Lower leg skin (tissue), 4 donors: ENCODE measurements at regions not wholly inside any gene's neighbourhood (a gene's known extent, or its start where the extent isn't known, plus 50 kb on each side); places are given as distances from the start of the nearest gene placed in this dataset.

Experiments
- DNase-seq, 2 donors: peaks; one replicate each; pipeline ENCODE4 v3.0.0-alpha.2; 2019; ENCODE audit warnings: low spot score in 2 of 2
- H3K4me3 ChIP-seq: fragments of 200-600 bp; sonication (generic); 2 replicates; pipeline ENCODE4 v1.5.1; 2017; ENCODE audit warnings: mild to moderate bottlenecking, low read depth; ENCODE audit not compliant: poor library complexity, severe bottlenecking
- CTCF ChIP-seq, 3 donors: fragments of 450-650 bp; IDR thresholded peaks; one replicate each; pipeline ENCODE4 v1.5.1; 2016; ENCODE audit warnings: antibody characterized with exemption in 3 of 3, mild to moderate bottlenecking in 3 of 3, moderate library complexity in 2 of 3
- POLR2A ChIP-seq, 2 donors: fragments of 450-650 bp; IDR thresholded peaks; one replicate each; pipeline ENCODE4 v1.6.1; 2016 to 2017; ENCODE audit warnings: antibody characterized with exemption in 2 of 2, mild to moderate bottlenecking in 1 of 2, moderate library complexity in 1 of 2
- WGBS, 2 donors: methylation state at CpG; one replicate each; pipeline ENCODE4 v1.1.5; 2018; 5-methylcytosine and 5-hydroxymethylcytosine counted together
- intact Hi-C: fragments of 100-400 bp; cut with DNase I; formaldehyde crosslinking; loops from one replicate; pipeline ENCODE4 v1.15.0; 2023; ENCODE audit warnings: low total_unique reads

- no peak for DNase-seq
- no peak overlapping the region for H3K4me3 ChIP-seq
- intact Hi-C loops: no loop called here
- TF ChIP-seq POLR2A (IDR thresholded peaks at IDR 0.05): no peak
- TF ChIP-seq CTCF (IDR thresholded peaks at IDR 0.05): no peak
- 91 to 93% methylated on average over 2 of the region's 2 CpGs for WGBS, 2 donors
Measured at GRCh38 chr17:13332207-13332606, 269.5 kb downstream of the HS3ST3A1 start.

GRCh38 chr17:13329421-13329820 lies 272.3 kb downstream of the HS3ST3A1 start:
- no peak overlapping the region for H3K4me3 ChIP-seq
- intact Hi-C loops: no loop called here
- TF ChIP-seq POLR2A (IDR thresholded peaks at IDR 0.05) (no peak), CTCF (IDR thresholded peaks at IDR 0.05) (no peak)
- DNase-seq: no peak
- 93 to 94% methylated on average over 3 of the region's 3 CpGs for WGBS, 2 donors

GRCh38 chr17:13323990-13324389 lies 277.7 kb downstream of the HS3ST3A1 start:
- TF ChIP-seq CTCF (IDR thresholded peaks at IDR 0.05) (no peak), POLR2A (IDR thresholded peaks at IDR 0.05) (no peak)
- intact Hi-C loops: no loop called here

GRCh38 chr17:13321951-13322701 lies 279.6 kb downstream of the HS3ST3A1 start:
- TF ChIP-seq POLR2A (IDR thresholded peaks at IDR 0.05) (no peak), CTCF (IDR thresholded peaks at IDR 0.05) (no peak)
- DNase-seq: no peak
- intact Hi-C loops: no loop called here
- no peak overlapping the region for H3K4me3 ChIP-seq
- 89 to 95% methylated on average over 3 of the region's 3 CpGs for WGBS, 2 donors

More at GRCh38 chr17:13323990-13324389, 277.7 kb downstream of the HS3ST3A1 start:
- no peak overlapping the region for H3K4me3 ChIP-seq
- no peak for DNase-seq

GRCh38 chr17:13320046-13320785 lies 281.5 kb downstream of the HS3ST3A1 start:
- DNase-seq: no peak
- WGBS, 2 donors: 42 to 63% methylated on average over 5 of the region's 5 CpGs
- H3K4me3 ChIP-seq: no peak overlapping the region
- intact Hi-C loops: no loop called here
- TF ChIP-seq CTCF (IDR thresholded peaks at IDR 0.05) (no peak), POLR2A (IDR thresholded peaks at IDR 0.05) (no peak)
